ENCODE measurements at regions not wholly inside any gene's neighbourhood (a gene's known extent, or its start where the extent isn't known, plus 50 kb on each side); places are given as distances from the start of the nearest gene placed in this dataset.

- no peaks in the 10 kb centered on the region for H3K27me3 ChIP-seq
- TF ChIP-seq CTCF (IDR thresholded peaks at IDR 0.05) (no peak), EP300 (IDR thresholded peaks at IDR 0.05) (no peak), POLR2A (IDR thresholded peaks at IDR 0.05) (no peak), POLR2AphosphoS5 (IDR thresholded peaks at IDR 0.05) (no peak)
- no peak overlapping the region for H3K4me3 ChIP-seq
- DNase-seq, result no peak
- 62 to 76% methylated on average over 3 of the region's 3 CpGs for WGBS, 2 donors
- intact Hi-C loops (cut with DNase I), result no loop called here
- H3K27ac ChIP-seq, result no peak overlapping the region
- no peaks in the 10 kb centered on the region for H3K4me1 ChIP-seq
- peaks cover 0 to 2% (median 0%) of the 10 kb centered on the region in 4 donors for H3K9me3 ChIP-seq
- no peaks in the 10 kb centered on the region for H3K36me3 ChIP-seq
Observed at GRCh38 chr18:77803024-77803423, 553.4 kb downstream of the GALR1 start.

- no peak overlapping the region for H3K4me3 ChIP-seq
- no peak for TF ChIP-seq EP300 (IDR thresholded peaks at IDR 0.05)
- TF ChIP-seq CTCF (IDR thresholded peaks at IDR 0.05), result no peak
- TF ChIP-seq POLR2AphosphoS5 (IDR thresholded peaks at IDR 0.05), result no peak
- no peak for TF ChIP-seq POLR2A (IDR thresholded peaks at IDR 0.05)
- no peaks in the 10 kb centered on the region for H3K9me3 ChIP-seq
- intact Hi-C loops (cut with DNase I), result no loop called here
- H3K4me1 ChIP-seq, result no peaks in the 10 kb centered on the region
- H3K36me3 ChIP-seq, result no peaks in the 10 kb centered on the region
- no peaks in the 10 kb centered on the region for H3K27me3 ChIP-seq
- H3K27ac ChIP-seq, result no peak overlapping the region
- 41 to 65% methylated on average over 2 of the region's 2 CpGs for WGBS, 2 donors
- no peak for DNase-seq
Observed at GRCh38 chr18:77804382-77804781, 554.7 kb downstream of the GALR1 start.

GRCh38 chr18:77807650-77808049 is 558.0 kb downstream of the GALR1 start:
- TF ChIP-seq EP300 (IDR thresholded peaks at IDR 0.05), result no peak
- no peak for TF ChIP-seq POLR2A (IDR thresholded peaks at IDR 0.05)
- TF ChIP-seq POLR2AphosphoS5 (IDR thresholded peaks at IDR 0.05), result no peak
- no peak for TF ChIP-seq CTCF (IDR thresholded peaks at IDR 0.05)
- DNase-seq, result no peak
- Histone ChIP-seq H3K36me3 (no peaks in the 10 kb centered on the region), H3K4me1 (no peaks in the 10 kb centered on the region), H3K4me3 (no peak overlapping the region), H3K27ac (no peak overlapping the region), H3K27me3 (no peaks in the 10 kb centered on the region), H3K9me3 (no peaks in the 10 kb centered on the region)
- 71 to 84% methylated on average over 2 of the region's 2 CpGs for WGBS, 2 donors
- intact Hi-C loops (cut with DNase I), result no loop called here

GRCh38 chr18:77811503-77811902 is 561.9 kb downstream of the GALR1 start:
- H3K36me3 ChIP-seq, result no peaks in the 10 kb centered on the region
- no peaks in the 10 kb centered on the region for H3K27me3 ChIP-seq
- no peak overlapping the region for H3K4me3 ChIP-seq
- H3K27ac ChIP-seq, result no peak overlapping the region
- no peaks in the 10 kb centered on the region for H3K4me1 ChIP-seq
- H3K9me3 ChIP-seq, result no peaks in the 10 kb centered on the region
- TF ChIP-seq POLR2A (IDR thresholded peaks at IDR 0.05), result no peak
- TF ChIP-seq CTCF (IDR thresholded peaks at IDR 0.05), result no peak
- no peak for TF ChIP-seq EP300 (IDR thresholded peaks at IDR 0.05)
- TF ChIP-seq POLR2AphosphoS5 (IDR thresholded peaks at IDR 0.05), result no peak
- DNase-seq, result no peak
- intact Hi-C loops (cut with DNase I), result no loop called here
- WGBS, 2 donors, result 27 to 51% methylated on average over 5 of the region's 5 CpGs

- no peaks in the 10 kb centered on the region for H3K9me3 ChIP-seq
- no peaks in the 10 kb centered on the region for H3K27me3 ChIP-seq
- no peak for TF ChIP-seq POLR2AphosphoS5 (IDR thresholded peaks at IDR 0.05)
- no peak for TF ChIP-seq EP300 (IDR thresholded peaks at IDR 0.05)
- no peak for TF ChIP-seq CTCF (IDR thresholded peaks at IDR 0.05)
- TF ChIP-seq POLR2A (IDR thresholded peaks at IDR 0.05), result no peak
- no peak for DNase-seq
- 65 to 85% methylated on average over 3 of the region's 3 CpGs for WGBS, 2 donors
- H3K27ac ChIP-seq, result no peak overlapping the region
- H3K4me3 ChIP-seq, result no peak overlapping the region
- no peaks in the 10 kb centered on the region for H3K4me1 ChIP-seq
- H3K36me3 ChIP-seq, result no peaks in the 10 kb centered on the region
- intact Hi-C loops (cut with DNase I), result no loop called here
Observed at GRCh38 chr18:77815666-77816338, 566.2 kb downstream of the GALR1 start.

Data from sigmoid colon (tissue), 6 donors.